GM23338 (cell line): ENCODE measurements at regions not wholly inside any gene's neighbourhood (a gene's known extent, or its start where the extent isn't known, plus 50 kb on each side); places are given as distances from the start of the nearest gene placed in this dataset.
"Not testable (repeated sequence)": the region's sequence is repeated elsewhere in the genome, so short reads cannot be mapped to it uniquely, and the experiment has no call there.

Experiments
- CREB1 ChIP-seq: fragments of 250-450 bp; sonication (Bioruptor Pico); IDR thresholded peaks from 2 replicates; pipeline ENCODE4 v1.5.0; 2020; ENCODE audit warnings: low read depth, mild to moderate bottlenecking, moderate library complexity
- EZH2 ChIP-seq: fragments of 200-600 bp; sonication (generic); IDR thresholded peaks from one replicate; pipeline ENCODE4 v1.8.0; 2017; ENCODE audit warnings: antibody characterized with exemption, mild to moderate bottlenecking, low read depth; ENCODE audit not compliant: unreplicated experiment
- NANOG ChIP-seq: IDR thresholded peaks from 2 replicates; pipeline ENCODE4 v1.6.1; 2016; ENCODE audit warnings: antibody characterized with exemption, borderline replicate concordance
- TF ChIP-seq, protein P1 (sequence below), 2 experiments: fragments of 200-600 bp in 1 of 2; sonication (generic) in 1 of 2; conservative IDR thresholded peaks; 2 replicates each; pipeline versions ENCODE4 v1.5.1 to v1.6.1; 2016 to 2017; ENCODE audit warnings: antibody characterized with exemption in 2 of 2, low read depth in 2 of 2, mild to moderate bottlenecking in 2 of 2, moderate library complexity in 1 of 2

- not testable (repeated sequence) for TF ChIP-seq CREB1, EZH2, NANOG
- TF ChIP-seq, protein P1, sequence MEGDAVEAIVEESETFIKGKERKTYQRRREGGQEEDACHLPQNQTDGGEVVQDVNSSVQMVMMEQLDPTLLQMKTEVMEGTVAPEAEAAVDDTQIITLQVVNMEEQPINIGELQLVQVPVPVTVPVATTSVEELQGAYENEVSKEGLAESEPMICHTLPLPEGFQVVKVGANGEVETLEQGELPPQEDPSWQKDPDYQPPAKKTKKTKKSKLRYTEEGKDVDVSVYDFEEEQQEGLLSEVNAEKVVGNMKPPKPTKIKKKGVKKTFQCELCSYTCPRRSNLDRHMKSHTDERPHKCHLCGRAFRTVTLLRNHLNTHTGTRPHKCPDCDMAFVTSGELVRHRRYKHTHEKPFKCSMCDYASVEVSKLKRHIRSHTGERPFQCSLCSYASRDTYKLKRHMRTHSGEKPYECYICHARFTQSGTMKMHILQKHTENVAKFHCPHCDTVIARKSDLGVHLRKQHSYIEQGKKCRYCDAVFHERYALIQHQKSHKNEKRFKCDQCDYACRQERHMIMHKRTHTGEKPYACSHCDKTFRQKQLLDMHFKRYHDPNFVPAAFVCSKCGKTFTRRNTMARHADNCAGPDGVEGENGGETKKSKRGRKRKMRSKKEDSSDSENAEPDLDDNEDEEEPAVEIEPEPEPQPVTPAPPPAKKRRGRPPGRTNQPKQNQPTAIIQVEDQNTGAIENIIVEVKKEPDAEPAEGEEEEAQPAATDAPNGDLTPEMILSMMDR (conservative IDR thresholded peaks at IDR 0.05; ENCODE audit: low read depth in 2 of 2), result not testable (repeated sequence)
Observed at GRCh38 chr1:149246212-149246611, 142.9 kb upstream of the NBPF9 start.
